Endothelial cell of umbilical vein (primary cell): ENCODE measurements at regions not wholly inside any gene's neighbourhood (a gene's known extent, or its start where the extent isn't known, plus 50 kb on each side); places are given as distances from the start of the nearest gene placed in this dataset.

ENCODE experiments used
- CTCF ChIP-seq, 2 donors: IDR thresholded peaks; 1 replicate in 1 of 2; 2 replicates in 1 of 2; pipeline ENCODE4 v1.5.1; 2011; ENCODE audit warnings: low read length in 2 of 2, mild to moderate bottlenecking in 2 of 2, moderate library complexity in 2 of 2, control low read depth in 1 of 2, inconsistent platforms in 1 of 2, low read depth in 1 of 2; ENCODE audit not compliant: insufficient read depth in 1 of 2; ENCODE audit errors: extremely low read depth in 1 of 2
- EZH2 ChIP-seq: IDR thresholded peaks from 2 replicates; pipeline ENCODE4 v1.6.1; 2012; ENCODE audit warnings: borderline replicate concordance, low read depth, mild to moderate bottlenecking, moderate library complexity, low read length, inconsistent platforms; ENCODE audit not compliant: severe bottlenecking
- FOS ChIP-seq: IDR thresholded peaks from 2 replicates; pipeline ENCODE4 v1.6.1; 2011; ENCODE audit warnings: mild to moderate bottlenecking, low read length, moderate library complexity, borderline replicate concordance; ENCODE audit not compliant: insufficient read depth
- GATA2 ChIP-seq: IDR thresholded peaks from 2 replicates; pipeline ENCODE4 v1.7.0; 2011; ENCODE audit warnings: low read depth, mild to moderate bottlenecking, moderate library complexity, mixed read lengths, low read length; ENCODE audit not compliant: insufficient read length, insufficient read depth
- JUN ChIP-seq: IDR thresholded peaks from 2 replicates; pipeline ENCODE4 v1.6.1; 2011; ENCODE audit warnings: borderline replicate concordance, low read depth; ENCODE audit not compliant: insufficient read length, insufficient read depth
- MAX ChIP-seq: IDR thresholded peaks from 2 replicates; pipeline ENCODE4 v1.6.1; 2011; ENCODE audit not compliant: insufficient read depth, insufficient read length
- POLR2A ChIP-seq: IDR thresholded peaks from 2 replicates; pipeline ENCODE4 v1.6.1; 2012; ENCODE audit warnings: low read depth, mild to moderate bottlenecking, control low read depth, low read length
- POLR2AphosphoS5 ChIP-seq: IDR thresholded peaks from 2 replicates; pipeline ENCODE4 v1.6.1; 2012; ENCODE audit warnings: low read depth, mild to moderate bottlenecking, control low read depth, low read length, moderate library complexity; ENCODE audit not compliant: insufficient read depth

GRCh38 chr2:77631007-77631406, 108.8 kb upstream of the LRRTM4 start:
- no peak for TF ChIP-seq CTCF (IDR thresholded peaks at IDR 0.05; ENCODE audit: extremely low read depth in 1 of 2, insufficient read depth in 1 of 2, low read depth in 1 of 2, low read length in 2 of 2)
- TF ChIP-seq POLR2A = no peak
- TF ChIP-seq POLR2AphosphoS5 = no peak
- TF ChIP-seq GATA2 = no peak
- TF ChIP-seq EZH2 = no peak
- no peak for TF ChIP-seq JUN
- no peak for TF ChIP-seq FOS
- no peak for TF ChIP-seq MAX
